ENCODE measurements at regions not wholly inside any gene's neighbourhood (a gene's known extent, or its start where the extent isn't known, plus 50 kb on each side); places are given as distances from the start of the nearest gene placed in this dataset.

DNA sequence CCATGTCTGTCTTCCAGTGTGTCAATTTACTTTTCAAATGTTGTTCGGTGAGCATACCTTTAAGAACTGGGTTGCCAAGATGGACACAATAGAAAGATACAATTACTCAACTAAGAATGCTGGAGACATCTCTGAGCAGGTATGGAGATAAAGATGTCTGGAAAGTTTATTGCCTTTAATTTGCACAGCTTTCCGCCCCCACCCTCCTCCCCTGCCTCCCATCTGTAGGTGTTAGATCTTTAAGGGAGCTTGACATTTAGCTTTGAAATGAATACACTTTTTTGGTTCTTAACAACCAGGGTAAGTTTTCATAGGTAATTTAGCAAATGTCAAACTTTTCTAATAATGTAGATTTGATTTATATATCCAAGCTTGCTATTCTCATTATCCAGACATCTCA, 104.4 kb downstream of the BTBD3 start:
- DNase-seq (ENCODE audit: low spot score): no peak

DNA sequence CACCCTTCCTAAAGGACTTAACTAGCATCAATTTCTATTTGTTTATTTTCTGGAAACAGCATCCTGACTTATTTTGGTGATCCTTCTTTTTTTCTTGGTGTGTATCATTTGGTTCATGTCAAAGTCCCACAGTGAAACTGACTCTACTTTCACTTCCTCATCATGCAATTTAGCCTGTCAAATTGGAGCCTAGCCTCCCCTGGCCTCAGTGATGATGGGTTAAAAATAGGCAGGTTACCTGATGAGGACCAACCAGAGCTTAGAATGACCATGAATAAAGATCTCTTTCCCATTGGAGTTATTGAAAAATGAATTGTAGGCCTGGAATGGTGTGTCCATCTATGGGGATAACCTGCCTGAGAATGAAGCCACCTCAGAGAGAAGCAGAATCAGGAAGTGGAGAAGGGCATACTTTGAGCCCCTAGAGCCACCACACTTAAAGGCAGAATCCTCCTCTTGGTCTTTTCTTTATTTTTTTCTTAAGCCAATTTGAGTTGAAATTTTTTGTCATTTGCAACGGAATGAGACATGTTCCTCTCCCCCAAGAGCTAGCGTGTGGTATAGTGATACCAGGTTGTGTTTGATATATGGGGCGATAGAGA, 105.6 kb downstream of the BTBD3 start:
- no peak for DNase-seq (ENCODE audit: low spot score)

DNA sequence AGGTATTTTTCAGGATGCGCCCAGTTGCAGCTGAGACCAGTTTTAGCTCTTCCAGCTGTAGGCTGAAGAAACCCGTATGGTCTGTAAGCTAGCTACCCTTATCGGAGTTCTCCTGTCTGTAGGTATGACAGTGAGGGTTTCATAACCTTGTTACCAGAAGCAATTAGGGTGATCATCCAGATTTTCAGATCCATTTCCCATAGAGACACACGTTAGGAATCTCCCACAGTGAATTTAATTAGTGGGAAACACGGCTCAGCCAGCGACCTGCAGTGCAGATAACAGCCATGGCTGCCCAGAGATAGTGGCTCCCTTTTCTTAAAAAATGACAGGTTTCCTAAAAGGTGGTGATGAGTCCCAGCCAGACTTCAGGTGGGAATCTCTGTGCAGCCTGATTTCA, 111.1 kb downstream of the BTBD3 start:
- no peak for DNase-seq (ENCODE audit: low spot score)

DNA sequence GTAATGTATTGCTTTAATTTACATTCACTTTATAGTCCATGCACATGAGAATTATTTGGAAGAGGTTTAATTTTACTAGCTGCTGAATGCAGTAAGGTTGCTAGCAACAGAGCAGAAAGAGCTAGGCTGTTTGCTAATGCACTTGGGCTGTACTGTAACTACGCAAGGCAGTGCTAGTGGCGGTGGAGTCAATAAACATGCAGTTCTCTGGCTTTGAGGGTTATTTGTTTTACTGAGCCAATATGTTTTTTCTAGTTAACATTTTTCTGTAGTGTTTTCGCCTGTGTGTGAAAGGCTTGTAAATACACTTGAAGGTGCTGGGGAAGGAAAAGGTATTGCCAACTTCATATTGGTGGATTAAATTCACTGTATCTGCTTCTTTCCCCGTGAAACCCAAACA, 112.8 kb downstream of the BTBD3 start:
- DNase-seq (ENCODE audit: low spot score): no peak

DNA sequence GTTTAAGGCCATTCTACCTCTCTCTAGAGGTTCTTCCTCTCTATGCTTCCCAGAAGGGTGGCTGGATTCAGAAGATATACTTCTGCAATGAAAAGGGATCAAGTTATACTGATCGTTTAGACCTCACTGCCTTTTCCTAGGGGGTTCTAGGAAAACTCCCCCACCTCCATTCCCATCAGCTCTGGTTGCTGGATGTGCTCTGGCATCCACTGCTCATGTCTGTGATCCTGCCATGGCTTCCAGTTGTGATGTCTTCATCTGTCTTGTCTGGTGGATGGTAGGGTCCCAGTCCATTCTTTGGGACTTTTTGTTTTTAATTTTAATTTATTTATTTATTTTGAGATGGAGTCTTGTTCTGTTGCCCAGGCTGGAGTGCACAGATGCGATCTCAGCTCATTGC, 118.4 kb downstream of the BTBD3 start:
- DNase-seq (ENCODE audit: low spot score): no peak

DNA sequence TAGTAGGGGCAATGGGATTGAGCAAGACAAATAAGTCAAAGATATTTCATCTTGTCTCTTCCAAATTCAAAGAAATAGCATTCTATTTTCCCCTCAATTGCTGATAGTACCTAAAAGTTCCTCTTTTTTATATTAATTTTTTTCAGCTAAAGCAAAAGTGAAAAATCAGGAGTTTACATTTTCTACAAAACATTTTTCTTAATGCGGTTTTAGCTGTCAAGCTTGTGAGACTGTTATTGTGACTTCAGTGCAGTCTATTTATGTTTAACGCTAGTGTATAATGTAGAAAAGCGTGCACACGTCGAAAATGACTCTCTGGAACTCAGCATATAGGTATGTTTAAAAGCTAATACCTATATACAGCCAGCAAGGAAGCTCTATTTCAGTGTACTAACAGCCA, 119.8 kb downstream of the BTBD3 start:
- no peak for DNase-seq (ENCODE audit: low spot score)

DNA sequence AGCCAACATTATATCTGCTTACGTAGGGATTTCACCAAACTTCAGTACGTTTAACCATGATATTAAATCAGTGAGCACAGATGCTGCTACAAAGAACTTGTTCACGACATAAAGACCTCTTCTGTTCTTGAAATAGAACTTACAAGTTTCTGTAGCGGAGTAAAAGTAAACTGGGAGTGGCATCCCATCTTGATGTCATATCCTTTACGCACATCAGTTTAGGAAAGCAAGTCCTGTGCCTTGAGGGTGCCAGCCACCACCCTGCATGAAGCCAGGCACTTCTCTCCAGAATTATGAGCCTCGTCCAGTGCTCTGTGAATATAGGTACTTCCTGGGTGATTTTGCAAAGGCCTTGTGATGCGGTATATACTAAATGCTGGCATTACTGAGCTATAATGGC, 122.6 kb downstream of the BTBD3 start:
- no peak for DNase-seq (ENCODE audit: low spot score)

DNA sequence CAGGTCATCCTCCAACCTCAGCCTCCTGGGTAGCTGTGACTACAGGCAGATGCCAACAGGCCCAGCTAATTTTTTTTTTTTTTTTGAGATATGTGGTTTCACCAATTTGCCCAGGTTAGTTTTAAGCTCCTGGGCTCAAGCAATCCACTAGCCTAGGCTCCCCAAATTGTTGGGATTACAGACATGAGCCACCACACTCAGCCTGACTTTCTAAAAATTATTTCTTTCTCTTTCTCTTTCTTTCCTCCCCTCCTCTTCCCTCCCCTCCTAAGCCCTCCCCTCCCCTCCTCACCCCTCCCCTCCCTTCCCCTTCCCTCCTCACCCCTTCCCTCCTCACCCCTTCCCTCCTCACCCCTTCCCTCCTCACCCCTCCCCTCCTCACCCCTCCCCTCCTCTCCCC, 127.3 kb downstream of the BTBD3 start:
- DNase-seq (ENCODE audit: low spot score): no peak

DNA sequence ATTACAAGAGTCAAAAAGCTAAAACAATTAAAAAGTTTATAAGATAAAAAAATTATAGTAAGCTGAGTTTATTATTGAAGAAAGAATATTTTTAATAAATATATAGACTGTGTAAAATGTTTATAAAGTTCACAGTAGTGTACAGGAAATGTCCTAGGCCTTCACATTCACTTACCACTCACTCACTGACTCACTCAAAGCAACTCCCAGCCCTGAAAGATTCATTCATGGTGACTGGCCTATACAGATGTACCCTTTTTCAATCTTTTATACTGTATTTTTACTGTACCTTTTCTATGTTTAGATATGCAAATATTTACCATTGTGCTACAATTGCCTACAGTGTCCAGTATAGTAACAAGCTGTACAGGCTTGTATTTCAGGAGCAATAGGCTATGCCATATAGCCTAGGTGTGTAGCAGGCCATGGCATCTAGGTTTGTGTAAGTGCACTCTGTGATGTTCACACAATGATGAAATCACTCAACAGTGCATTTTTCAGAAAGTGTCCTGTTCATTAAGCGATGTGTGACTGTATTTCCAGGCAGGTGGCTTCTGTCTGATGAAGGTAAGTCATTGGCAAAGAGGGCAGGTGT, 130.2 kb downstream of the BTBD3 start:
- no peak for DNase-seq (ENCODE audit: low spot score)

DNA sequence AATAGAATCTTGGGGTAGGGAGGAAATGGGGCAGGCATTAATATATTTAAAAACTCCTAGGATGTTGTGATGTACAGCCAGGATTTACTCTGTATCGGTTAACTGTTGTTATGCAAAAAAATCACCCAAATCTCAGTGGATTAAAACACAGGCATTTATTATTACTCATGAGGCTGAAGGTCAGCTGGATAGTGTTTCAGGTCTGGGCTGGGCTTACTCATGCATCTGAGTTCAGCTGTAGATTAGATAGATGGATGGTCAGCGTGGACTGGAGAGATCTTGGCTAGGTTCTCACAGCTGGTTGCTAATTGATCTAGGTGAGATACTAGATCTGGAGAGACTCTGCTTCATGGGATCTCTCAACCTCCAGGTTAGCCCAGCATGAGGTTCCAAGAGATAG, 131.4 kb downstream of the BTBD3 start:
- no peak for DNase-seq (ENCODE audit: low spot score)

DNA sequence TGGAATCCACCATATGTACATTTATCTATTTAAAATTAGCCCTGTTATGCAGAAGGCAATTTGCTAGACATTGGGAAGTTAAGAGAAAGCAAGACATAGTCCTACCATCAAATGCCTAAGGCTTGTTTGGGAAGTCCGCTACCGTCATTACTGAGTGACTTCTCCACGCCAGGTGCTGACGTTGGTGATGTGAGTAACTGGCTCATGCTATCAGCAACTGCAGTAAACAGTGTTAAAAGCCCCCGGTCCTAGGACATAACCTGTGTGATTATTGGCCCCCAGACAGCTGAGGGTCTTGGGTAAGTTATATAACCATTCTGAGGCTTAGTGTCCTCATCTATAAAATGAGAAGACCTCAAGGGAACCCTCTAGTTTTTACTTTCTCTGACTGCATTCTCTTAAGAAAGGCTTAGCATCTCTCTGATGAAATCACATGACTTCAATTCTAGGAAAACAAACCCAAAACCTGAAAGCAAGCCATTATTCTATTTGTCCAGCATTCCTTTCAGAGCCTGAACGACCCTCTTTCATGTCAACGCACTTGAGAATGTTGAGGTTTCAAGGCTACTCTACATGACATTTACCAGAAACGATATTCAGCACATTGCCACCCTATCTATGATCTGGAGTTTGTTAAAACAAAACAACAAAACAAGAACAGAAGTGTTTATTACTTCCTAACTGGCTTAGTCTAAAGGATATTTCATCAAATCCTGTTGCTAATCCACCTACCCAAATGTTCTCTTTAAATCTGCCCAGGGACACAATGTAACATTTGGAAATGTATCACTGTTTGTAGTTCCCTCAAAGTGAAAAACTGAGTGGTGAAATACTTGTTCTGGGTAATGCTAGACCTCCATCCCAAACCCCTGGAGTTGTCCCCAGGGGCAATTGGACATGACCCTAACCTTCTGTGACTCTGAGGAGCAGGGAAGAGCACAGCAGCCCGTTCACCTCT, 133.8 kb downstream of the BTBD3 start:
- DNase-seq (ENCODE audit: low spot score): no peak

DNA sequence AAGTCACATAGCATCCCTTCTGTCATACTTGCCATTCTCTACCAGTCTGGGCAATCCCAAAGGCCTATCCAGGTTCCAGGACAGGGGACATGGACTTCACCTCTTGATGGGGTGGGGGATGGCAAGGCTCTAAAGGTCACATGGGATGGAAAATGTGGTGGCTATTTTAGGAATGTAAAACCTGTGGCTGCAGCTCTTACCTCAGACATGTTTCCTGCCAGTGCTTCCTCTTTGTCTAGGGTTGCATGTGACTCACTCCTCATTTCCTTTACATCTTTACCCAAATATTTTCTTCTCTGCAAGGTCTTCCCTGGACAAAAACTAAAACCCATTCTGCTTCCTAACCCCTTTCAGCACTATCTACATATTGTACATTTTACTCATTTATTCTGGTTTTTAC, 135.7 kb downstream of the BTBD3 start:
- no peak for DNase-seq (ENCODE audit: low spot score)

DNA sequence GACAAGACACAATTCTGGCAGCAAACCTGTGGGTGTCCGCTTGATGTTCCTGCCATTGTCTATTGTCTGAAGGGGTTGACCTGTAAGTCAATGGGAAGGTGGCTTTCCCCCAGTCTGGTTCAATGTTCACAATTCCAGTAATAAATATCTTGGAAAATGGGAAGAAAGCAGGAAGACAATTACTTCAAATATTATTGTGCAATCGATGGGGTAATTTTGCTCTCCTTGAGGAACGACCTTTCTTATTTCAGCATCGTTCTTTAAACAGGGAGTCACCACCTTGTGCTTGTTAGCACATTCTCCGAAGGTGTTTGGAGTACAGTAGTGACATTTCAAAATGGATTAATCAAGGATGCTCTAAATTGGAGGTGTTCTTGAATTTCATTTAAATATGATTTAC, 136.9 kb downstream of the BTBD3 start:
- DNase-seq (ENCODE audit: low spot score): no peak

DNA sequence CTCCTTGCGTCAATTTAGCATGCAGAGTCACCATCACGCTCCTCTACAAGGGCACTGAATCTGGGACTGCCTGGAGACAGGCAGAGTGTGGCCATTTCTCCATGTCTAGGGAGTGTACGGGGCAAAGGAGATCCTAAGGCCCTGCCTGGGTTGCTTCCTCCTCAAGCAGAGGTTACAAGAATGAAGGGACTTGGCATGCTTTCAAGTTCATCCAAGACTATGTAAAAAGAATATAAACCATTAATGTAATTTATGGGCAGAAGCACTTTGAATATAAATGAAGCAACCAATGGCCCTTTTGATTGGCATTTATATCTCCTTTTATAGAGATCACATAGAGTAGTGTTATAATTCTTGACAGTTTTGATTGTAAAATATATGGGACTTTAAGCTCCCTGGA, 137.5 kb downstream of the BTBD3 start:
- DNase-seq (ENCODE audit: low spot score): no peak

DNA sequence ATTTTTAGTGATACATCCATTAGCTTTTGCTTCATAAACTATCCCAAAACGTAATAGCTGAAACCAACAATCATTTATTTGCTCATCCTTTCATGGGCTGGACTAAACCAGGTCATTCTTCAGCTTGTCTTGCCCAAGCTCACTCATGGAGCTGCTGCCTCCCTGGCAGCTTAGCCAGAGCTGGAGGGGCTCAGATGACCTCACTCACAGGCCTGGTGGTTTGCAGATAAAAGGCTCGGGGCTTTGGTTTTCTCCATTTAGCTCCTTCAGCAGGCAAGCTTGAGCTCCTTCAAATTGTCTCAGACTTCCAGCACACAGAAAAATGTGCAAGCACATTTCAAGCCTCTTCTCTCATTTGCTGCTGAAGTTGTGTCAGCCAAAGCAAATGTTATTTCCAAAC, 139.1 kb downstream of the BTBD3 start:
- no peak for DNase-seq (ENCODE audit: low spot score)

DNA sequence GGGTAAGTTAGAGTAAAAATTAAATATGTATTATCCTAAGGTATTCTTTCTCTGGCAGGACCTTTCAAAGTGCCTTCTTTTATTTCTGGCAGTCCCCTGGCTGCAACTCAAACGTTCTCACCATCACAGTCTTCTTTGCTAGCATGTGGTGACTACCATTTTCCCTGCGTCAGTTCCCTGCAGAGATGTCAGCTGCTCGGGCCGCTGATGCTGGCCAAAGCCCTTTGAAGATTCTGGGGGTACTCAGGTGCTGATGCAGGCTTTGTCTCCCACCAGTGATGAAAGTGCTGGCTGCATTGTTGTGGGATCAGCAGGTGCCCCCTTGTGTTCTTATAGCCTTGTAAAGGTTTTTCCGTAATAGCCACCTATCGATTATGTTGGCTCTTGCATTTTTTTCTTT, 140.1 kb downstream of the BTBD3 start:
- DNase-seq (ENCODE audit: low spot score): no peak

DNA sequence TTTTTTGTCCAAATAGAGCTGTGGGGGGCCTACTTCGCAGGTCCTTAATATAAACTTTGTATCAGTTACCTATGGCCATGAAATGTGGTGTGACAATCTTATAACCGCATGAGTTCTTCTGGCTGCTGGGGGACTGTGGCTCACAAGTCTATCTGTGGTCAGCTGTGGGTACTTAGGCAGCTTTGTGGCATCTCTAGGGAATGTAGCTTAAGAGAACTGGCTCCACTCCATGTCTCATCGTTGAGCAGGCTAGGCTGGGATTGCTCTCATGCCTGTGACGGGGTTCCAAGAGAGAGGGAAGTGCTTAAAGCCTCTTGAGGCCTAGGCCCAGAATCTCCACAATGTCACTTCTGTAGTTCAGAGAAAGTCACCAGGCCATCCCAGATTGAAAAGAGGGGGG, 140.5 kb downstream of the BTBD3 start:
- no peak for DNase-seq (ENCODE audit: low spot score)

DNA sequence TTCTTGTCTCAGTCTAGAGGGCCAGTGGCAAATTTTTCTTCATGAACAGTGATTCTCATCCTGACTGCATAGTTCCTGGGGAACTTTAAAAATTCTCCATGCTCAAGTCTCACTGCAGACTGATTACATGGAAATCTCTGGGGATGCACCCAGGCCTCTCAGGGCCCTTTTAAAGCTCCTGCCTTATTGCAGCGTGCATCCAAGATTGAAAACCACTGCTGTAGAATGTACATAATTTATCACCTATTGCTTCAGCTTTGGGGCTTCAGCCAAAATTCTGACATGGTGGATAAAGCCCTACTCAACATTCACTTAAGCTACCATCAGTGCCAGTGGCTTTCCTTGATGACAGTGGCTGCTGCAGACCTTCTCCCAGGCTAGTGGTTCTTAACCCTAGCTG, 143.8 kb downstream of the BTBD3 start:
- DNase-seq (ENCODE audit: low spot score): no peak

DNA sequence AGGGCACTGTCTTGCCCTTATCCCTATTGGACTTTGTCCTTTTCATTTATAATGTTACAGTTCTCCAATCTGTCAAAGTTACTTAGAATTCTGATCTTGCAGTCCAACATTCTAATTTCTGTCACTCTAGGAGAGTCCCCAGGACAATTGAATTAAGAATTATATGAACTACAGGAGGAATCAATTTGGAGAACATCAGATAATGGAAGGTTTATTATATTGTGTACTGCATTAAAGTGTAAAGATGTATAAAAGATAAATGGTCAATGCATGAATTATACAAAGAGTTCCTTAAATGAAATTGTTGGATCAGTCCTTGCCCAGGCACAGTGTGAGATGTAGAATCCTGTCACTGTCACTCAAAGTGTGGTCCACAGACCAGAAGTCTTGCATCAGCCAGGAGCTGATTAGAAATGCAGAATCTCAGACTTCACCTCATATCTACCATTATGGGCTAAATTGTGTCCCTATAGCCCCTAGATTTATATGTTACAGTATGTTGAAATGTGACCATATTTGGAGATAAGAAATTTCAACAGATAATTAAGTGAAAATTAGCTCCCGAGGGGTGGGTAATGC, 145.5 kb downstream of the BTBD3 start:
- DNase-seq (ENCODE audit: low spot score): no peak

DNA sequence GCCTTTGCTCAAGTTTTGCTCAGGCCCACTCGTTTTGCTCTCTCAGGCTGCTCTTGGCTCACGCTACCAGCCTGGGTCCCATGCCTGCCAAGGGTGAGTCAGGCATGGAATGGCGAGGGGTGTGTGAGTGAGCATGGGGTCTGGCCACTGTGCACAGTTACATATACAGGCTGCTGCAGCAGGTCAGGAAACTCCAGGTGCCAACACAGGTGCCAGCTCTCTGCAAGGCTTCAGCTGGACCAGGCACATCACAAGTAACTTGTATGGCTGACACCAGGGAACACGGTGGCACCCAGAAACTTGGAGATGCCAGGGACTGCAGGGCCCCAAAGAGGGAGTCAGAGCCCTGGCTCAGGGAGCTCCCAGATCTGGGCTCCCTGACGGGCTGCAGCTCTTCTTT, 146.8 kb downstream of the BTBD3 start:
- no peak for DNase-seq (ENCODE audit: low spot score)

DNA sequence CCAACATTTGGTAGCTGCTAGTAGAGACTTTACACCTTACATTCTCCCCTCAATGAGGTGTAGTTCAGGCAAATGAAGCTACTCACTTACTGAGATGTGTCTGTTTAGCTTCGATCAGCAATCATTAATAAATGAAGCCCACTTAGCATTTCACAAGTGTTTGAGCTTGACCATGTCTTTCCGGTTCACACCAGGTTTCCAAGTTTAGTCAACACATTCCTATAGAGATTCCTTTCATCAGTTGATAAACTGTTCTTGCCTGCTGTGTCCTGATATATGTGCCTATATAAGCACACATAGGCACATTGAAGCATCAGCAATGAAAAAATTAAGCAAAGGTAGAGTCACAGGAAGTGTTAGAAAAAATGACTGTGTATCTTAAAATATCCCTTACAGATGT, 150.0 kb downstream of the BTBD3 start:
- no peak for DNase-seq (ENCODE audit: low spot score)

DNA sequence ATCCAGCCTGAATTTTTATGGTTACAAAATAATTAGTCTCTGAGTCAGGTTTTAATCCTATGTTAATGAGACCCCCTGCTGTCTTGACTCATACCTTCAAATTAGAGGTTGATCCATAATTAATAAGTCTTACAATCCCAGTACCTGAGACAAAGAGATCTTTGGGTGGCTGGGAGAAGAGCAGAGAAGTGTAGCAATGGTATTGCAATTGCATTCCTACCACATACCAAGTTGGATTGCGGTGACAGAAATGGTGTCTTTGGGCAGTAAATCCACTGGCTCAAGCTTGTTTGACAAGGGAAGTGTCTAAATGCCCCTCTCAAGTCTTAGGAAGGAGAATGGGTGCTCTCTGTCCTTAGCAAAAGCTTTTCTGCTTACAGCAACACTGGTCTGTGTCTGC, 150.4 kb downstream of the BTBD3 start:
- no peak for DNase-seq (ENCODE audit: low spot score)

DNA sequence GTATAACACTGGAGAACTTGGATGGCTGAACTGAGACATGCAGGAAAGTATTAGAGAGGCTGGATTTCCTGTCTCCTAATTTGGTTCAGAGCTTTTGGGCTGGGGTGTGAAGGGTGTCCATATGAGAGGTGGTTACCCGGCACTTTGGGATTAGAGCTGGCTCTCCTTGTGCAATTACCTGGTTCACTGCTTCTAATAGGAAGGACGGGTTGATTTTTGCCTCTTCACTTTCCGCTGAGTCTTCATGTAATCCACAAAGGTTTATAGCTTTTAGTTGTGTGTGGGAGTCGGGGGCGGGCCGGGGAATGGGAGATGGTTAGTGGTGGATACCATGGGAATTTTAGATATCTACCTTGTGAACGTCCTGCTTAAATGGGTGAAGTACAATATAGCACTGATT, 151.5 kb downstream of the BTBD3 start:
- no peak for DNase-seq (ENCODE audit: low spot score)

Measured in hematopoietic multipotent progenitor cell treated with erythropoietin and hydrocortisone succinate and interleukin-3 and kit ligand, for 15 days (in vitro differentiated cells).